HG03565 (cell line): ENCODE measurements at regions not wholly inside any gene's neighbourhood (a gene's known extent, or its start where the extent isn't known, plus 50 kb on each side); places are given as distances from the start of the nearest gene placed in this dataset.
A peak's percentile ranks its signal among the peaks of the same experiment; 100 is the strongest.
"Not testable (repeated sequence)": the region's sequence is repeated elsewhere in the genome, so short reads cannot be mapped to it uniquely, and the experiment has no call there.

Experiments
- ATAC-seq: cut with Tn5 transposase; IDR thresholded peaks from one replicate; pipeline ENCODE4 v1.9.1; 2021; ENCODE audit warnings: mild to moderate bottlenecking, moderate library complexity; ENCODE audit not compliant: unreplicated experiment

DNA sequence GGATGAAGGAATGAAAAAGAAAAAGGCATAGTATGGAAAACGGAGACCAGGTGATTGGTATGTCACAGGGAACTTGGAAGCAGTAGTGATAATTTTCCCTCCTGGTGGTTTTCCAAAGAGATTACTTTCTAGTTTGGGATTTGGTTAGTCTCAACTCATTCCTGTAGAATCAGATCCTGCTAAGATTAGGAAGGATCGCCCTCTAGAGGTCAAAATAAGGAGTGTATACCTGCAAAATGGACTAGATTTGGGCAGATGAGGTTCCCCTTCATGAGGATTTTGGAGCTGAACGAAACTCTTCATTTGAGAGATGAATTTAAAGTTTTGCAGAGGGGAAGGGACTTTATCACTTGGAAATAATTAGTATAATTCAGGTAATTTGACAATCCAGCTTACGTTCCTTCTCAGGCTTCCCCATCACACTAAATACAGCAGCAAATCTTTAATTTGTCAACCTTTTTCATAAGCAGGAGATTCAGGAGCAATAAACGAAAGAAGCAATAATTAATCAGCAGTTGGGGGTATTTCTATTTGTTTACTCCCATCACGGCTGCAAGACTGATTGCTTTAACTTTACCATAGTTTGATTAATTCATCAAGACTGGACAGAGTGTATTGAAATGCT lies 65.2 kb downstream of the CCDC195 start:
- ATAC-seq, result peak; percentile 50

- ATAC-seq, result not testable (repeated sequence)
Observed at GRCh38 chr2:224647684-224648083, 62.5 kb upstream of the CUL3 start.

- ATAC-seq, result no peak
Observed at GRCh38 chr2:224646242-224646846, 61.2 kb upstream of the CUL3 start.

DNA sequence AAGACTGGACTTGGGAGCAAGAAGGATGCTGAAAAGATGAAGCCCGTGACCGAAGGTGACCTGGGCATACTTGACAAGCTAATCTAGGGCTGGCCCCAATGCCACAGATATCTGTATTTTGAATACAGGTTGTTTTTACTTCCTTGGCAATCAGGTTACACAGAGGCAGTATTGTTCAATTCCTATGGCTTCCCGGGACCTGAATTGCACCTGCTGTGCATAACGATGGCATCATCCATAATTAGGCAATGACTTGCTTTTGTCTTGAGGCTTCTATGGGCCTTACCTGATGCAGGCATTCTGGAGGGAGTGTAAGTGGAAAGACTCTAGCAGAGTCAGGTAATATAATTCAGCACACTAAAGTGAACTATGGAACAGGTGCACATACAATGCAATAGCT lies 60.6 kb upstream of the CUL3 start:
- no peak for ATAC-seq

DNA sequence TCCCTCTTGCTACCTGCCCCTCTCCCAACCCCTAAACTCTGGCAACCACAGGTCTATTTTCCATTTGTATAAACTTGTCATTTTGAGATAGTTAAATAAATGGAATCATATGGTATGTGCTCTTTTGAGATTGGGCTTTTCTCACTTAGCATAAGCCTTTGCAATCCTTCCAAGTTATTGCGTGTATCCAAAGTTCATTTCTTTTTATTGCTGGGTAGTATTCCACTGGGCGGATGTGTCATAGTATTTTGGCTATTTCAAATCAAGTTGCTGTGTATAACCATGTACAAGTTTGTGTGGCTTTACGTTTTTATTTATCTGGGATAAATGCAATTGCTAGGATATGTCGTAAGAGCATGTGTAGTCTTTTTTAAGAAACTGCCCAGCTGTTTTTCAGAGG lies 55.5 kb upstream of the CUL3 start:
- no peak for ATAC-seq

DNA sequence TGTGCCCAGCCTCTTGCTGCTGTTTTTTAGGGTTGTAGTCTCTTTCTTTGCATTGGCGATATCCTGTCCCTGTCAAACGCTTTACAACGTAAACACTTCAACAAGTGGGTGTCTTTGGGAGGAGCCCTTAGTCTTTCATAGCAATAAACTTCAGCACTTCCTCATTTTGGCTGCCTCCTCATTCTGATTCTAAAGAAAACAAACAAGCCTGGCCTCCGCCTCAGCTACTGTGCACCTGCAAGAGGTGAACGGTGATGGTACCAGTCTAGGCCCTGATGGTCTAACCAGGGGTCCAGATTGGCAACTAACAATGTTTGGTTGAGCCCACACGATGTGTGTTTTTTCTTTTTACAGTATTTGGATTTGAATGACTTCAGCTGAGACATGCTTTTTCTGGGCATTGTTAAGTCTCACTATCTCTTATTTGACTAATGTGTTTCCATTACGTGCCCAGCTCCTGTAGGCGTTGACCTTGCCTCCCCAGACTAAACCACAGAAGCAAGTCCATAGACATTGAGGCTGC lies 53.2 kb upstream of the CUL3 start:
- peak; percentile 86 for ATAC-seq
